Pancreas (tissue), 10 donors: ENCODE measurements at regions not wholly inside any gene's neighbourhood (a gene's known extent, or its start where the extent isn't known, plus 50 kb on each side); places are given as distances from the start of the nearest gene placed in this dataset.

Source experiments
- ATAC-seq, 4 donors: fragments of 200-7000 bp; cut with Tn5 transposase; one replicate each; pipeline versions ENCODE4 v1.8.0 to v1.9.1; 2020; ENCODE audit warnings: mild to moderate bottlenecking in 4 of 4, moderate library complexity in 4 of 4
- DNase-seq, 6 donors: peaks; one replicate each; pipeline ENCODE4 v3.0.0-alpha.2; 2020
- FAIRE-seq: peaks from 2 replicates; lab custom pipeline; 2012; peaks lifted over from hg19 to GRCh38; lab: Jason Lieb, UNC
- H3K27ac ChIP-seq, 4 donors: fragments of 200-600 bp; sonication (generic); 1 replicate in 3 of 4; 2 replicates in 1 of 4; pipeline versions ENCODE4 v1.5.0 to v1.8.0; 2020
- H3K27me3 ChIP-seq, 4 donors: fragments of 200-600 bp; one replicate each; pipeline ENCODE4 v1.8.0; 2021
- H3K36me3 ChIP-seq, 3 donors: fragments of 200-600 bp; sonication (generic) in 1 of 3; one replicate each; pipeline versions ENCODE4 v1.5.0 to v1.8.0; 2020 to 2021
- H3K4me1 ChIP-seq, 3 donors: fragments of 200-600 bp; one replicate each; pipeline ENCODE4 v1.8.0; 2021
- H3K4me3 ChIP-seq, 4 donors: fragments of 200-600 bp; sonication (generic) in 2 of 4; one replicate each; pipeline versions ENCODE4 v1.5.0 to v1.8.0; 2020 to 2021
- H3K9me3 ChIP-seq, 4 donors: fragments of 200-600 bp; one replicate each; pipeline ENCODE4 v1.8.0; 2021
- CTCF ChIP-seq, 4 donors: fragments of 200-600 bp; sonication (generic) in 3 of 4; IDR thresholded peaks; one replicate each; pipeline versions ENCODE4 v1.5.0 to v1.8.0; 2021; ENCODE audit warnings: antibody characterized with exemption in 4 of 4
- WGBS, 2 donors: extraction: QIAGEN DNeasy Blood & Tissue Kit; methylation state at CpG; one replicate each; pipeline ENCODE4 v1.1.7; 2013; 5-methylcytosine and 5-hydroxymethylcytosine counted together
- intact Hi-C, 3 donors: fragments of 100-400 bp; cut with DNase I; formaldehyde crosslinking; loops; one replicate each; pipeline versions ENCODE4 v1.11.1 to v1.14.2; 2022
- donor health status: healthy with polysubstance abuse.
- donor health status: DM: no; HTN: no; CAD: no; lungs with moderate emphysema.
- donor health status: DM: no; HTN: no; CAD: no.
- donor health status: control.
- donor health status: control.
- donor health status: Bipolar disorder and iron deficiency.
- donor health status: DM: yes; HTN: yes; CAD: no.
- donor health status: DM: no; HTN: no; CAD: no.
- donor health status: DM: no; HTN: no; CAD: no.
- donor health status: DM: yes; HTN: yes; CAD: no.

GRCh38 chr1:232376632-232377493 lies 253.1 kb downstream of the SIPA1L2 start:
- FAIRE-seq, result no peak
- no peak for ATAC-seq
- intact Hi-C loops, result no loop called here

GRCh38 chr1:232372841-232373440 lies 257.0 kb downstream of the SIPA1L2 start:
- 87 to 88% methylated on average over 11 of the region's 11 CpGs for WGBS, 2 donors
- ATAC-seq, result no peak
- Histone ChIP-seq H3K36me3 (no peaks in the 10 kb centered on the region), H3K27me3 (no peaks in the 10 kb centered on the region), H3K9me3 (no peaks in the 10 kb centered on the region), H3K4me1 (peaks cover 0 to 5% (median 2%) of the 10 kb centered on the region in 3 donors), H3K4me3 (no peak overlapping the region), H3K27ac (no peak overlapping the region)
- DNase-seq, result no peak
- FAIRE-seq, result no peak
- intact Hi-C loops, result no loop called here
- TF ChIP-seq CTCF (IDR thresholded peaks at IDR 0.05), result no peak

More at GRCh38 chr1:232376632-232377493, 253.1 kb downstream of the SIPA1L2 start:
- peak in 1 of 6 donors; percentile 38 for DNase-seq
- no peak for TF ChIP-seq CTCF (IDR thresholded peaks at IDR 0.05)
- Histone ChIP-seq H3K27me3 (no peaks in the 10 kb centered on the region), H3K4me3 (no peak overlapping the region), H3K27ac (no peak overlapping the region), H3K4me1 (peaks cover 0 to 9% (median 8%) of the 10 kb centered on the region in 3 donors), H3K36me3 (no peaks in the 10 kb centered on the region), H3K9me3 (no peaks in the 10 kb centered on the region)
- WGBS, 2 donors, result 89 to 93% methylated on average over 16 of the region's 16 CpGs

- no peak for TF ChIP-seq CTCF (IDR thresholded peaks at IDR 0.05)
- H3K9me3 ChIP-seq, result no peaks in the 10 kb centered on the region
- FAIRE-seq (no peak), DNase-seq (peak in 1 of 6 donors; percentile 42), ATAC-seq (no peak)
- intact Hi-C loops, result no loop called here
- no peaks in the 10 kb centered on the region for H3K36me3 ChIP-seq
- no peaks in the 10 kb centered on the region for H3K4me1 ChIP-seq
- 81% methylated on average over 12 to 13 of the region's 13 CpGs for WGBS, 2 donors
- H3K27ac ChIP-seq, result no peak overlapping the region
- no peak overlapping the region for H3K4me3 ChIP-seq
- H3K27me3 ChIP-seq, result no peaks in the 10 kb centered on the region
Measured at GRCh38 chr1:232372431-232372830, 257.5 kb downstream of the SIPA1L2 start.

GRCh38 chr1:232369451-232370296 lies 260.3 kb downstream of the SIPA1L2 start:
- Histone ChIP-seq H3K36me3 (no peaks in the 10 kb centered on the region), H3K27ac (no peak overlapping the region), H3K9me3 (no peaks in the 10 kb centered on the region), H3K27me3 (no peaks in the 10 kb centered on the region), H3K4me3 (no peak overlapping the region), H3K4me1 (no peaks in the 10 kb centered on the region)
- intact Hi-C loops, result no loop called here
- ATAC-seq, result no peak
- TF ChIP-seq CTCF (IDR thresholded peaks at IDR 0.05), result no peak
- 76 to 88% methylated on average over 11 of the region's 11 CpGs for WGBS, 2 donors
- no peak for DNase-seq
- FAIRE-seq, result no peak
